ENCODE measurements at regions not wholly inside any gene's neighbourhood (a gene's known extent, or its start where the extent isn't known, plus 50 kb on each side); places are given as distances from the start of the nearest gene placed in this dataset.

DNA sequence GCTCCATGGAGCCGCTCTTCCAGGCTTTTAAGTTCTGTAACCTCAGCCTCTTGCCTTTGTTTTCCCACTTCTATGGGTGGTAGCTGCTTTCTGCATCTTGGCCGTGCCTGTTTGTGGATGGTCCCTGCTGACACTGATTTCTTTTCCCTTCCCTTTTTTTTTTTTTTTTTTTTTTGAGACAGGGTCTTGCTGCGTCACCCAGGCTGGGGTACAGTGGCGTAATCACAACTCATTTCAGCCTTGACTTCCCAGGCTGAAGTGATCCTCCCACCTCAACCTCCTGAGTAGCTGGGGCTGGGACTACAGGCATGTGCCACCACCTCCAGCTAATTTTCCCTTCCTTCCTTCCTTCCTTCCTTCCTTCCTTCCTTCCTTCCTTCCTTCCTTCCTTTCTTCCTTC, 57.7 kb upstream of the EP300 start:
- Histone ChIP-seq H2AFZ (ENCODE audit: low read depth) (no peak overlapping the region), H3K4me1 (ENCODE audit: control insufficient read depth in 1 of 2, insufficient read depth in 2 of 2, low read depth in 1 of 2, low read length in 1 of 2) (no peaks in the 10 kb centered on the region), H3K9me3 (no peaks in the 10 kb centered on the region), H4K20me1 (ENCODE audit: insufficient read depth) (no peaks in the 10 kb centered on the region), H3K9ac (no peak overlapping the region), H3F3A (replicated peaks; ENCODE audit: insufficient read depth) (no peaks in the 10 kb centered on the region), H3K4me3 (ENCODE audit: low read depth in 2 of 2, low read length in 1 of 2) (no peak overlapping the region), H3K27me3 (ENCODE audit: insufficient read depth) (no peaks in the 10 kb centered on the region), H3K36me3 (replicated peaks in 1 of 2; ENCODE audit: control insufficient read depth in 1 of 2, insufficient read depth in 2 of 2, low read length in 1 of 2) (no peaks in the 10 kb centered on the region), H3K27ac (ENCODE audit: low read depth in 2 of 2, low read length in 1 of 2) (no peak overlapping the region), H3K4me2 (no peak overlapping the region), H3K9me2 (no peaks in the 10 kb centered on the region), H3K79me2 (ENCODE audit: insufficient read depth) (no peaks in the 10 kb centered on the region)
- TF ChIP-seq ZBTB33 (IDR thresholded peaks at IDR 0.05; ENCODE audit: borderline replicate concordance, low read depth) (no peak), IRF3 (IDR thresholded peaks at IDR 0.05; ENCODE audit: low read depth, low read length) (no peak), RCOR1 (IDR thresholded peaks at IDR 0.05; ENCODE audit: low read length) (no peak), MAX (IDR thresholded peaks at IDR 0.05; ENCODE audit: low read depth) (no peak), USF2 (IDR thresholded peaks at IDR 0.05; ENCODE audit: borderline replicate concordance, low read depth, low read length) (no peak), TAF1 (IDR thresholded peaks at IDR 0.05; ENCODE audit: borderline replicate concordance, low read depth, low read length) (no peak), GATA2 (CRISPR knock-in tag; IDR thresholded peaks at IDR 0.05) (no peak), RXRA (IDR thresholded peaks at IDR 0.05; ENCODE audit: borderline replicate concordance, low read depth) (no peak), SIN3A (IDR thresholded peaks at IDR 0.05; ENCODE audit: borderline replicate concordance, low read depth, low read length) (no peak), CTCF (IDR thresholded peaks at IDR 0.05) (no peak), EZH2phosphoT487 (IDR thresholded peaks at IDR 0.05; ENCODE audit: borderline replicate concordance, low read depth) (no peak), TCF12 (IDR thresholded peaks at IDR 0.05) (no peak), FOXM1 (IDR thresholded peaks at IDR 0.05; ENCODE audit: low read depth) (no peak), FOSL2 (IDR thresholded peaks at IDR 0.05; ENCODE audit: borderline replicate concordance, low read depth) (no peak), RFX5 (IDR thresholded peaks at IDR 0.05; ENCODE audit: low read length) (no peak), EP300 (IDR thresholded peaks at IDR 0.05; ENCODE audit: borderline replicate concordance in 1 of 2, low read depth in 1 of 2, low read length in 1 of 2) (no peak)
- TF ChIP-seq, protein P1, sequence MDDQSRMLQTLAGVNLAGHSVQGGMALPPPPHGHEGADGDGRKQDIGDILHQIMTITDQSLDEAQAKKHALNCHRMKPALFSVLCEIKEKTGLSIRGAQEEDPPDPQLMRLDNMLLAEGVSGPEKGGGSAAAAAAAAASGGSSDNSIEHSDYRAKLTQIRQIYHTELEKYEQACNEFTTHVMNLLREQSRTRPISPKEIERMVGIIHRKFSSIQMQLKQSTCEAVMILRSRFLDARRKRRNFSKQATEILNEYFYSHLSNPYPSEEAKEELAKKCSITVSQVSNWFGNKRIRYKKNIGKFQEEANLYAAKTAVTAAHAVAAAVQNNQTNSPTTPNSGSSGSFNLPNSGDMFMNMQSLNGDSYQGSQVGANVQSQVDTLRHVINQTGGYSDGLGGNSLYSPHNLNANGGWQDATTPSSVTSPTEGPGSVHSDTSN (IDR thresholded peaks at IDR 0.05) = no peak
- CTCF ChIA-PET = no interaction called here
- POLR2A ChIA-PET = no interaction called here
- DNase-seq = no peak
- 94% methylated on average over 4 of the region's 4 CpGs for WGBS (ENCODE audit: low lambda C conversion rate)
